ENCODE measurements at regions not wholly inside any gene's neighbourhood (a gene's known extent, or its start where the extent isn't known, plus 50 kb on each side); places are given as distances from the start of the nearest gene placed in this dataset.

GRCh38 chr9:13737885-13738284 is 458.4 kb upstream of the MPDZ start:
- Histone ChIP-seq H3K4me1 (no peaks in the 10 kb centered on the region), H3K4me3 (no peak overlapping the region), H3K9me3 (no peaks in the 10 kb centered on the region), H3K27me3 (no peaks in the 10 kb centered on the region), H3K27ac (no peak overlapping the region), H3K36me3 (no peaks in the 10 kb centered on the region)
- ATAC-seq: no peak
- TF ChIP-seq CTCF (IDR thresholded peaks at IDR 0.05): no peak
- no peak for TF ChIP-seq POLR2A (IDR thresholded peaks at IDR 0.05)
- TF ChIP-seq EP300 (IDR thresholded peaks at IDR 0.05): no peak
- TF ChIP-seq POLR2AphosphoS5 (IDR thresholded peaks at IDR 0.05): no peak

- Histone ChIP-seq H3K4me1 (no peaks in the 10 kb centered on the region), H3K4me3 (no peak overlapping the region), H3K27me3 (no peaks in the 10 kb centered on the region), H3K27ac (no peak overlapping the region), H3K9me3 (no peaks in the 10 kb centered on the region), H3K36me3 (no peaks in the 10 kb centered on the region)
- 68 to 88% methylated on average over 5 of the region's 5 CpGs for WGBS, 2 donors (ENCODE audit: low coverage in 1 of 2)
- no peak for ATAC-seq
- TF ChIP-seq POLR2A (IDR thresholded peaks at IDR 0.05) (no peak), EP300 (IDR thresholded peaks at IDR 0.05) (no peak), CTCF (IDR thresholded peaks at IDR 0.05) (no peak), POLR2AphosphoS5 (IDR thresholded peaks at IDR 0.05) (no peak)
Observed at GRCh38 chr9:13735181-13735580, 455.7 kb upstream of the MPDZ start.

GRCh38 chr9:13734601-13735000 is 455.1 kb upstream of the MPDZ start:
- H3K9me3 ChIP-seq: no peaks in the 10 kb centered on the region
- TF ChIP-seq CTCF (IDR thresholded peaks at IDR 0.05): no peak
- no peak overlapping the region for H3K4me3 ChIP-seq
- no peaks in the 10 kb centered on the region for H3K27me3 ChIP-seq
- H3K36me3 ChIP-seq: no peaks in the 10 kb centered on the region
- 90 to 91% methylated on average over 3 of the region's 3 CpGs for WGBS, 2 donors (ENCODE audit: low coverage in 1 of 2)
- no peaks in the 10 kb centered on the region for H3K4me1 ChIP-seq
- no peak overlapping the region for H3K27ac ChIP-seq
- no peak for ATAC-seq

GRCh38 chr9:13732290-13732689 is 452.8 kb upstream of the MPDZ start:
- no peak overlapping the region for H3K4me3 ChIP-seq
- H3K9me3 ChIP-seq: no peaks in the 10 kb centered on the region
- H3K27ac ChIP-seq: no peak overlapping the region
- ATAC-seq: no peak
- TF ChIP-seq POLR2A (IDR thresholded peaks at IDR 0.05): no peak
- no peak for TF ChIP-seq EP300 (IDR thresholded peaks at IDR 0.05)
- TF ChIP-seq CTCF (IDR thresholded peaks at IDR 0.05): no peak
- no peak for TF ChIP-seq POLR2AphosphoS5 (IDR thresholded peaks at IDR 0.05)
- H3K4me1 ChIP-seq: no peaks in the 10 kb centered on the region
- no peaks in the 10 kb centered on the region for H3K27me3 ChIP-seq
- no peaks in the 10 kb centered on the region for H3K36me3 ChIP-seq

GRCh38 chr9:13731637-13732036 is 452.1 kb upstream of the MPDZ start:
- Histone ChIP-seq H3K36me3 (no peaks in the 10 kb centered on the region), H3K27me3 (no peaks in the 10 kb centered on the region), H3K4me1 (no peaks in the 10 kb centered on the region), H3K9me3 (no peaks in the 10 kb centered on the region), H3K4me3 (no peak overlapping the region), H3K27ac (no peak overlapping the region)
- 0 to 100% methylated on average over 1 to 2 of the region's 2 CpGs for WGBS, 2 donors (ENCODE audit: low coverage in 1 of 2)
- no peak for ATAC-seq
- no peak for TF ChIP-seq EP300 (IDR thresholded peaks at IDR 0.05)
- TF ChIP-seq POLR2AphosphoS5 (IDR thresholded peaks at IDR 0.05): no peak
- TF ChIP-seq POLR2A (IDR thresholded peaks at IDR 0.05): no peak
- TF ChIP-seq CTCF (IDR thresholded peaks at IDR 0.05): no peak

Measured in gastroesophageal sphincter (tissue), 4 donors.